ENCODE measurements at regions not wholly inside any gene's neighbourhood (a gene's known extent, or its start where the extent isn't known, plus 50 kb on each side); places are given as distances from the start of the nearest gene placed in this dataset.

DNA sequence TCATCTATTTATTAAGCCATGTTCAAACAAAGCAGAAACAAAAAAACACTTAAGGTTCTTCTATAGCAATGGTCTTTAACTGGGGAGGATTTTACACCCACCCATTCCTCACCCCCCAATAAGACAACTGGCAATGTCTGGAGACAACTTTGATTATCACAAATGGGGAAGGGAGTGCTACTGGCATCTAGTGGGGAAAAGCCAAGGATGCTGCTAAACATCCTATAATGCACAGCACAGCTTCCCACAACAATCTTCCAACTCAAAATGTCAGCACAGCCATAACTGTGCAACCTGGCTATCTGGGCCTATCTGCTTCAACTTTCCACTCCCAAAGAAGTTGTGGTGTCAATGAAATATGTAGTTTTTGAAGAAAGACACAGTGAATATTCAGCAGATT is 1044.4 kb downstream of the CDH8 start:
- Mint-ChIP-seq H3K36me3 (ENCODE audit: insufficient read depth, unreplicated experiment) (no peaks in the 10 kb centered on the region), H3K9me3 (ENCODE audit: unreplicated experiment) (no peaks in the 10 kb centered on the region), H3K4me3 (ENCODE audit: unreplicated experiment) (no peak overlapping the region), H3K4me1 (ENCODE audit: insufficient read depth, unreplicated experiment) (no peaks in the 10 kb centered on the region), H3K27me3 (ENCODE audit: insufficient read depth, unreplicated experiment) (peaks cover 45% of the 10 kb centered on the region), H3K27ac (ENCODE audit: low read depth, unreplicated experiment) (no peak overlapping the region)
- DNase-seq (ENCODE audit: unreplicated experiment) = no peak
- no TSS peak for BruUV-seq (replicated peaks)
- no peak for TF ChIP-seq CTCF (IDR thresholded peaks at IDR 0.05; ENCODE audit: unreplicated experiment)
- POLR2A ChIA-PET = no interaction called here
- CTCF ChIA-PET = no interaction called here
- intact Hi-C loops (cut with micrococcal nuclease) = no loop called here

DNA sequence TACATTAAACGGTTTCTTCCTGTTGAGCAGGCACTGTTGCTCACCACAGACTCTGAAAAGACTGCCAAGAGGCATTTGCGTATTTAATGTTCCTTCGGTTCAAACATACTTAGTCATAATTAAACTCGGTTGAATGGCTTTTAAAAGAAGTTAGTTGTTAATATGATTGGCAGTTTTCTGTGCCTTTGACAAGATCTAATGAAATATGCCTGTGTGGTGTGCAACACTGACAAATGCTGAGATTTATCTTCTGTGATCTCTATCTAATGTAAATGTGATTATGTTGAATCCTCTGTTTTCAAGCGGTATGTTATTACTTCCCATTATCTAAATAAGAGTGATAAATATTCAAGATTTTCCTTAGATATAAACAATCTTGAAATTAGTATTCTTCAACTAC is 1046.6 kb downstream of the CDH8 start:
- ChIA-PET CTCF (no interaction called here), POLR2A (no interaction called here)
- Mint-ChIP-seq H3K4me3 (ENCODE audit: unreplicated experiment) (no peak overlapping the region), H3K27ac (ENCODE audit: low read depth, unreplicated experiment) (no peak overlapping the region), H3K9me3 (ENCODE audit: unreplicated experiment) (no peaks in the 10 kb centered on the region), H3K27me3 (ENCODE audit: insufficient read depth, unreplicated experiment) (peaks cover 40% of the 10 kb centered on the region), H3K36me3 (ENCODE audit: insufficient read depth, unreplicated experiment) (no peaks in the 10 kb centered on the region), H3K4me1 (ENCODE audit: insufficient read depth, unreplicated experiment) (no peaks in the 10 kb centered on the region)
- intact Hi-C loops (cut with micrococcal nuclease) = no loop called here
- no peak for DNase-seq (ENCODE audit: unreplicated experiment)
- no TSS peak for BruUV-seq (replicated peaks)
- no peak for TF ChIP-seq CTCF (IDR thresholded peaks at IDR 0.05; ENCODE audit: unreplicated experiment)

- intact Hi-C loops (cut with micrococcal nuclease) = no loop called here
- no TSS peak for BruUV-seq (replicated peaks)
- Mint-ChIP-seq H3K9me3 (ENCODE audit: unreplicated experiment) (no peaks in the 10 kb centered on the region), H3K4me3 (ENCODE audit: unreplicated experiment) (no peak overlapping the region), H3K27me3 (ENCODE audit: insufficient read depth, unreplicated experiment) (peaks cover 62% of the 10 kb centered on the region), H3K27ac (ENCODE audit: low read depth, unreplicated experiment) (no peak overlapping the region), H3K4me1 (ENCODE audit: insufficient read depth, unreplicated experiment) (no peaks in the 10 kb centered on the region), H3K36me3 (ENCODE audit: insufficient read depth, unreplicated experiment) (no peaks in the 10 kb centered on the region)
- ChIA-PET CTCF (interaction anchor here (0.6 kb wide), 1 partner anchor 36 kb away, joined by 3 read pairs; no protein-coding TSS in a partner anchor), POLR2A (no interaction called here)
- no peak for DNase-seq (ENCODE audit: unreplicated experiment)
- TF ChIP-seq CTCF (IDR thresholded peaks at IDR 0.05; ENCODE audit: unreplicated experiment) = no peak
Observed at GRCh38 chr16:60979119-60979518, 1057.1 kb downstream of the CDH8 start.

GRCh38 chr16:60949800-60950199 is 1086.4 kb downstream of the CDH8 start:
- DNase-seq (ENCODE audit: unreplicated experiment) = no peak
- Mint-ChIP-seq H3K27ac (ENCODE audit: low read depth, unreplicated experiment) (no peak overlapping the region), H3K36me3 (ENCODE audit: insufficient read depth, unreplicated experiment) (no peaks in the 10 kb centered on the region), H3K4me1 (ENCODE audit: insufficient read depth, unreplicated experiment) (no peaks in the 10 kb centered on the region), H3K9me3 (ENCODE audit: unreplicated experiment) (no peaks in the 10 kb centered on the region), H3K4me3 (ENCODE audit: unreplicated experiment) (no peak overlapping the region), H3K27me3 (ENCODE audit: insufficient read depth, unreplicated experiment) (peaks cover 42% of the 10 kb centered on the region)
- intact Hi-C loops (cut with micrococcal nuclease) = loop anchor here (10.0 kb wide), 1 partner anchor 95 kb away; no protein-coding TSS in a partner anchor
- ChIA-PET CTCF (no interaction called here), POLR2A (no interaction called here)
- TF ChIP-seq CTCF (IDR thresholded peaks at IDR 0.05; ENCODE audit: unreplicated experiment) = no peak
- no TSS peak for BruUV-seq (replicated peaks)
